Vagina (tissue), 2 donors: ENCODE measurements at regions not wholly inside any gene's neighbourhood (a gene's known extent, or its start where the extent isn't known, plus 50 kb on each side); places are given as distances from the start of the nearest gene placed in this dataset.
"Not testable (repeated sequence)": the region's sequence is repeated elsewhere in the genome, so short reads cannot be mapped to it uniquely, and the experiment has no call there.

ENCODE experiments used
- DNase-seq, 2 donors: peaks; one replicate each; pipeline ENCODE4 v3.0.0-alpha.2; 2017; ENCODE audit errors: extremely low spot score in 2 of 2
- H3K27ac ChIP-seq: fragments of 200-600 bp; sonication (generic); one replicate; pipeline ENCODE4 v1.5.1; 2019
- H3K27me3 ChIP-seq: fragments of 200-600 bp; sonication (generic); one replicate; pipeline ENCODE4 v1.5.1; 2019
- H3K36me3 ChIP-seq, 2 donors: fragments of 200-600 bp; sonication (generic); one replicate each; pipeline ENCODE4 v1.5.1; 2017 to 2019
- H3K4me1 ChIP-seq: fragments of 200-600 bp; sonication (generic); one replicate; pipeline ENCODE4 v1.5.1; 2019
- H3K4me3 ChIP-seq, 2 donors: fragments of 200-600 bp; sonication (generic); 1 replicate in 1 of 2; 2 replicates in 1 of 2; pipeline ENCODE4 v1.5.1; 2016 to 2019
- H3K9me3 ChIP-seq: fragments of 200-600 bp; sonication (generic); one replicate; pipeline ENCODE4 v1.5.1; 2019
- CTCF ChIP-seq, 3 experiments: fragments of 450-650 bp in 2 of 3; fragments of 200-600 bp in 1 of 3; sonication (generic) in 1 of 3; IDR thresholded peaks; one replicate each; pipeline ENCODE4 v1.5.1; 2017 to 2019; ENCODE audit warnings: antibody characterized with exemption in 3 of 3, mild to moderate bottlenecking in 2 of 3, moderate library complexity in 2 of 3
- POLR2A ChIP-seq, 2 donors: fragments of 450-650 bp; IDR thresholded peaks; one replicate each; pipeline ENCODE4 v1.6.1; 2017; ENCODE audit warnings: antibody characterized with exemption in 2 of 2, mild to moderate bottlenecking in 2 of 2, moderate library complexity in 2 of 2
- POLR2AphosphoS5 ChIP-seq, 2 donors: sonication (generic); formaldehyde crosslinking; IDR thresholded peaks; one replicate each; pipeline ENCODE4 v1.9.0; 2017; ENCODE audit warnings: antibody characterized with exemption in 2 of 2, mild to moderate bottlenecking in 2 of 2, low read depth in 1 of 2; ENCODE audit not compliant: insufficient read depth in 1 of 2
- intact Hi-C: fragments of 100-400 bp; cut with DNase I; formaldehyde crosslinking; loops from one replicate; pipeline ENCODE4 v1.15.1; 2023

- no peaks in the 10 kb centered on the region for H3K36me3 ChIP-seq
- TF ChIP-seq POLR2A (IDR thresholded peaks at IDR 0.05) (no peak), CTCF (IDR thresholded peaks at IDR 0.05) (no peak), POLR2AphosphoS5 (IDR thresholded peaks at IDR 0.05; ENCODE audit: insufficient read depth in 1 of 2, low read depth in 1 of 2) (no peak)
- H3K9me3 ChIP-seq, result no peaks in the 10 kb centered on the region
- intact Hi-C loops, result no loop called here
- DNase-seq, result no peak
- no peaks in the 10 kb centered on the region for H3K27me3 ChIP-seq
- no peak overlapping the region for H3K4me3 ChIP-seq
- H3K27ac ChIP-seq, result no peak overlapping the region
- H3K4me1 ChIP-seq, result no peaks in the 10 kb centered on the region
These were observed 157.4 kb upstream of the P2RY1 start for GRCh38 chr3:152677491-152677890.

GRCh38 chr3:152682477-152682876 is 152.5 kb upstream of the P2RY1 start:
- intact Hi-C loops, result no loop called here
- no peaks in the 10 kb centered on the region for H3K9me3 ChIP-seq
- H3K36me3 ChIP-seq, result no peaks in the 10 kb centered on the region
- no peak overlapping the region for H3K4me3 ChIP-seq
- no peaks in the 10 kb centered on the region for H3K27me3 ChIP-seq
- no peak for DNase-seq
- H3K4me1 ChIP-seq, result no peaks in the 10 kb centered on the region
- TF ChIP-seq POLR2AphosphoS5 (IDR thresholded peaks at IDR 0.05; ENCODE audit: insufficient read depth in 1 of 2, low read depth in 1 of 2), result no peak
- TF ChIP-seq CTCF (IDR thresholded peaks at IDR 0.05), result no peak
- no peak for TF ChIP-seq POLR2A (IDR thresholded peaks at IDR 0.05)
- no peak overlapping the region for H3K27ac ChIP-seq

- intact Hi-C loops, result no loop called here
- TF ChIP-seq POLR2AphosphoS5 (IDR thresholded peaks at IDR 0.05; ENCODE audit: insufficient read depth in 1 of 2, low read depth in 1 of 2) (no peak), POLR2A (IDR thresholded peaks at IDR 0.05) (no peak), CTCF (IDR thresholded peaks at IDR 0.05) (no peak)
- Histone ChIP-seq H3K27ac (no peak overlapping the region), H3K36me3 (no peaks in the 10 kb centered on the region), H3K4me3 (no peak overlapping the region), H3K9me3 (no peaks in the 10 kb centered on the region), H3K4me1 (no peaks in the 10 kb centered on the region), H3K27me3 (no peaks in the 10 kb centered on the region)
- no peak for DNase-seq
These were observed 151.4 kb upstream of the P2RY1 start for GRCh38 chr3:152683521-152683999.

- Histone ChIP-seq H3K27ac (no peak overlapping the region), H3K27me3 (no peaks in the 10 kb centered on the region), H3K9me3 (no peaks in the 10 kb centered on the region), H3K4me3 (no peak overlapping the region), H3K4me1 (no peaks in the 10 kb centered on the region), H3K36me3 (no peaks in the 10 kb centered on the region)
- no peak for DNase-seq
- intact Hi-C loops, result no loop called here
- TF ChIP-seq POLR2A (IDR thresholded peaks at IDR 0.05), result no peak
- TF ChIP-seq CTCF (IDR thresholded peaks at IDR 0.05), result no peak
- TF ChIP-seq POLR2AphosphoS5 (IDR thresholded peaks at IDR 0.05; ENCODE audit: insufficient read depth in 1 of 2, low read depth in 1 of 2), result no peak
These were observed 150.7 kb upstream of the P2RY1 start for GRCh38 chr3:152684279-152684678.

GRCh38 chr3:152688313-152688712 is 146.6 kb upstream of the P2RY1 start:
- Histone ChIP-seq H3K27ac (no peak overlapping the region), H3K27me3 (no peaks in the 10 kb centered on the region), H3K9me3 (no peaks in the 10 kb centered on the region), H3K4me1 (no peaks in the 10 kb centered on the region), H3K4me3 (no peak overlapping the region), H3K36me3 (no peaks in the 10 kb centered on the region)
- DNase-seq, result no peak
- intact Hi-C loops, result no loop called here
- TF ChIP-seq CTCF (IDR thresholded peaks at IDR 0.05), result no peak
- no peak for TF ChIP-seq POLR2A (IDR thresholded peaks at IDR 0.05)
- no peak for TF ChIP-seq POLR2AphosphoS5 (IDR thresholded peaks at IDR 0.05; ENCODE audit: insufficient read depth in 1 of 2, low read depth in 1 of 2)

- intact Hi-C loops, H3K4me3 ChIP-seq: not testable (repeated sequence)
These were observed 142.6 kb upstream of the P2RY1 start for GRCh38 chr3:152692326-152692725.

GRCh38 chr3:152693521-152694250 is 141.2 kb upstream of the P2RY1 start:
- H3K9me3 ChIP-seq, H3K4me1 ChIP-seq, H3K27me3 ChIP-seq, H3K4me3 ChIP-seq, H3K27ac ChIP-seq, intact Hi-C loops, DNase-seq, H3K36me3 ChIP-seq: not testable (repeated sequence)

More at GRCh38 chr3:152692326-152692725, 142.6 kb upstream of the P2RY1 start:
- H3K27me3 ChIP-seq, H3K36me3 ChIP-seq, H3K9me3 ChIP-seq, H3K27ac ChIP-seq, H3K4me1 ChIP-seq, DNase-seq: not testable (repeated sequence)
